Islet precursor cell (in vitro differentiated cells): ENCODE measurements at regions not wholly inside any gene's neighbourhood (a gene's known extent, or its start where the extent isn't known, plus 50 kb on each side); places are given as distances from the start of the nearest gene placed in this dataset.
"Not testable (repeated sequence)": the region's sequence is repeated elsewhere in the genome, so short reads cannot be mapped to it uniquely, and the experiment has no call there.

ENCODE experiments used
- DNase-seq: peaks from one replicate; pipeline ENCODE4 v3.0.0-alpha.2; 2018

DNA sequence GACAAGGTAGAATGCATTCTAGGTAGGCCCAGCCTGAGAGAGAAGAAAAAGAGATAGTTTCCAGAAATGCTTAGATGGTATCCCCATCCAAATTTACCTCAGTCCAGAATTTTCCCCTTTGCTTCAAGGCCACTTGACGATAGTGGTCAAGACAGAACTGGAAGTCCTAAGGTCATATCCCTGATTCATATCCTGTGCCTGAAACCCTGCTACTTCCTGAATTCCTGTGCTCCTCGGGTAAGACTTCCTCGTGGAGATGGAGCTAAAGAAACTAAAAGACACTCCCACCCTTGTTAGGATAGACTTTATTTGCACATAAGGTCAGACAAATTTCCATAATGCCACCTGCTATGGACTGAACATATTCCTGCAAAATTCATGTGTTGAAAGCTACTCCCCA, 175.9 kb downstream of the EVX1 start:
- no peak for DNase-seq

DNA sequence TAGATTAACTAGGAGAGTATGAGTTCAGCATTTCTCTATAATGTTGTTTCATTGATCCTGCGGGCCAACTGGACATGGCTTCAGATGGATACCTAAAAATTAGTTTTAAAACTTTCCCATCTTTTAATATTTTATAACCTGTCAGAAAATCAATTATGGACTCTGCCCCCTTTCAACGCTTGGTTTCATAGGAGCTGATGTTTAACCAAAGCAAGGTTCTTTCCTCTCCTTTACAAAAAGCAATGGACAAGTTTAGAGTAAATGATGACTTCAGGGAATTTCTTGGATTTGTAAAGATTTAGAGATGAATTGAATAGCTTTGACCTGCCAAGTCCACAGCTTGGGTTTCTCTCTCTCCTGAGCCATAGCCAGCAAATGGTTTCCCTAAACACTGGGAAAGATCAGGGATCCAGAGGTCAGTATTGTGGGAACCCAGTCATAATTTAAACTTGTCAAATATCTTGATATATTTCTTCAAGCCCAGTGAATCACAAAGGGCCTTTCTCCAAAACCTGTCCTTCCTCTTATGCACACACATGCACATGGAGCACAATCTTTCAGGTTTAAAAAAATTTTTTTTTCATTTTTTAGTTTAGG, 177.1 kb downstream of the EVX1 start:
- DNase-seq = no peak

DNA sequence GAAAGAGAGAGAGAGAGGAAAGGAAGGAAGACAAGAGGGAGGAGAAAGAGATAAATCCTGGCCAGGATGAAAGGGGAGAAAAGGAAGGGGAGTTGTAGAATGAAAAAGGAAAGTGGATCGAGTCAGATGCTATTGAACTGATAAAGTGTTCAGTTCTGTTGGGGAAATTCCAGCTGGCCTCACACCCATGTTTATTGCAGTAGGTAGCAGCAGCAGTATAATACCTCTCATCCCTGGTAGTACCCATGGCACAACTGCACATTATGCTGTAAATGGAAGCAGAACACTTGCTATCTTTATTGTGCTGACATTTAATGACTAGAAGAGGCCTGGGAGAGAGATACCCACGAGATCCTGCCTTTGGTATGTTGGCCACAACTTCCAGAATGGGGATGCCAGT, 178.1 kb downstream of the EVX1 start:
- no peak for DNase-seq

DNA sequence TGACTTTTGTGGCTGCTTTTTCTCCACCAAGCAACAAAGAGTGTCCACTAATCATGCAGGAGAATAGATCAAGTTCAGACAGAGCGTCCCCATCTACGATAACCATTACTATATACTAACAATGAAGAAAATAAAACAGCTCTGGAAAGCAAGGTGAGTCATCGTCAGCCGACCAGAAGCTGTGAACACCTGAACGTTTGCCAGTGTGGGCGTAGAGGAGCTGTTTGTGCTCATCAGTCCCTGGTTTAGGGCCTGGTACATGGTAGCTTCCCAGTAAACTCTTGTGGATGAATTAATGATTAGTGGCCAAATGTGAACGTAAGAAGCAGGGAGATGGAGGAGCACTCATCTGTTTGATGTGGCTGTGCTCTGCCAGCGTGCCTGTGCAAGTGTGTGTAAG, 180.7 kb downstream of the EVX1 start:
- DNase-seq = no peak

DNA sequence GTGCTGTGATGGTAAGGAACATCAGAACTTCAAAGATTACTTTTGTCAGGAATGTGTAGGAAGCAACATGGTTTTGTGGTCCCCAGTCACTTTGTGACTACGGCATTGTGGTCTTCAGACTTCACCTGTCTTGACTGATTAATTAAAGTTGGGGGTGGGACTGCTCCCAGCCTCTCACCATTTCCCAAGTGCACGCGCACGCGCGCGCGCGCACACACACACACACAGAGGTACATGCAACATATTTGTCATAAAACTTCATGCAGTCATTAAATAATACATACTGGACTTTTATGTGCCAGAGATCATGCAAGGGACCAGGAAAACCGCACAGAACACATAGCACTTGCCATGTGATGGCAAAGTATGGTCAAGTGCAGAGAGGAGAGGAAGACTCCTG, 181.2 kb downstream of the EVX1 start:
- DNase-seq = no peak

DNA sequence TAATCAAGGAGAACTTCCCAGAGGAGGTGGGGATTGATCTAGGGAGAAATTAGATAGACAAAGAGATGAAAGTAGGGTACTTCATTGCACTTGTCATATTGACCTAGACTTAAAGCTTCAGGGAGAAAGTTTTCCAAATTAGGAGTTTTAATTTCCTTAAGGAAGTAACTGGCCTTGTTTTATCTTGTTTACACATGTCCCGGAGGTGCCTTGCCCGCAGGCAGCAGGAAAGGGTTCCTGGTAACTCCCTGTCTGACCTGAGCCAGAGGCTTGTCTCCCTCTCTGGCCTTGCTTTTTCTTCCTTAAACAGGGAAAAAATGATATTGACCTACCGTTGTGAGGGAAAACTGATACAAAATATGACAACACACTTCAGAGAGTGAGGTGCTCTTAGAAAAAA, 181.6 kb downstream of the EVX1 start:
- DNase-seq = no peak

DNA sequence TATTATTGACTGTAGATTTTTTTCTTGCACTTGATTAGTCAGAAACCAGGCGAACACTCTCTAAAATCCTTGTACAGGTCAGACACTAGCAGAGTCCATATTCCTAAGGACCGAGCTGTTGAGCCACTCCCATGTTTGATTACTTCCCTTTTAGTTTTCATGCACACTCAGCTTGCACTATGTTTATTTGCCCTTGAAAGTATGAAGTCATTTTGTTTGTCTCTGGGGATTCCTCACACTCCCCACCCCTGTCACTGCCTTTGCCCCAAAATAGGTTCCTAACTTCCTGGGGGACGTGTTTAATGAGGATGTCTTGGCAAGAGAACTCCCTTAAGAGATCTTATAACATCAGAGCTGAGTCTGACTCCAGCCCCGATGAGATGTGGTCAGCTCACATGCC, 182.1 kb downstream of the EVX1 start:
- no peak for DNase-seq

DNA sequence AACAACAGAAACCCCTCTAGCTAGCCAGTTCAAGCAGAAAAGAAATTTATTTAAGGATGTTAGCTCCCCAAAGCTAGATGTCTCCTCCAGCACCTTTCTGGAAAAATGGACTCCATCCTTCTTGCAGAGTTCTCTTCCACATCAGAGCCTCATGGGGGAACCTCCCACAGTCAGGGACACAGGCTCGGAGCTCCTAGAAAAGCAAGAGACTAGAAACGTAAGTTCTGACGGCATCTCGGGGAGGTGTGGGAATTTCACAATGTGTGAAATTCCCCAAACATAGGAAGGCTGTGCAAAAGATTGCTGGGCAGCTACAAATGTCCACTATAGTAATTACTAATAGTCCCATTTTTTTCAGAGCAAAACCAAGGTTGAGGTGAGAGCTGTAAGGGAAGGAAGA, 184.8 kb downstream of the EVX1 start:
- no peak for DNase-seq

DNA sequence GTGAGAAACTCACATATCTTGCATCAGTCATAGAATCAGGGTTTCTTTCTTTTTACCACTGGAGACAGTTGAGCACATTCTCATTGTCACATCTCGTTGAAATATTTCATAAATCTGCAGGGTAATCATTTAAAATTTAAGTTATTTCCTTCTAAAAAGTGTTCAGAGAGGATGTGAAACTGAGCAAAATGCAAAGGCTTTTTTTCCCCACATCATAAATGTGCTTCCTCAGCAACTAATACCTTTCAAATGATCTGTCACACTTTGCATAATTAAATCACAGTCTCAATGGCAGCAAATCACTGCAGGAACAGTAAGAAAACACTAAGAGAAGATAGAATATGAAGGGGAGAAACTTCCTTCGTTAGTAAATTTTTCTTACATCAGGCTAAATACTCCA, 187.5 kb downstream of the EVX1 start:
- DNase-seq = no peak

DNA sequence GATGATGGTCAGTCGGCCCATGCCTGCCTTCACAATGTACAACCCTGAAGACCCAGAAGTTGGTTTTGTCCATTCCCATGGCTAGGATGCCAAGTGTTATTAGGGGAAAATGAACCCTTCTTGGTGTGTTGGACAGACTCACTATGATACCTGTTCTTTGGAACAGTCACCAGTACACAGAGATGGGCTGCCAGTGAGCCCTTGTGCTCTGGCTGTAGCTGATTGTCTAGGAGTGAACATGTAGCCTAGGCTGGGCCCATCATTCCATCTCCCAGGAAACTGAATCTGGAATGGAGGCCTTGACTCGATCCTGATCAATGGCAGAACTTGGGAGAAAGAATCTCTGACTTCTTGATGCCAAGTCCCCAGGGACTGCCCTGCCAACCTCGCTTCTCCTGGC, 188.9 kb downstream of the EVX1 start:
- DNase-seq = no peak

DNA sequence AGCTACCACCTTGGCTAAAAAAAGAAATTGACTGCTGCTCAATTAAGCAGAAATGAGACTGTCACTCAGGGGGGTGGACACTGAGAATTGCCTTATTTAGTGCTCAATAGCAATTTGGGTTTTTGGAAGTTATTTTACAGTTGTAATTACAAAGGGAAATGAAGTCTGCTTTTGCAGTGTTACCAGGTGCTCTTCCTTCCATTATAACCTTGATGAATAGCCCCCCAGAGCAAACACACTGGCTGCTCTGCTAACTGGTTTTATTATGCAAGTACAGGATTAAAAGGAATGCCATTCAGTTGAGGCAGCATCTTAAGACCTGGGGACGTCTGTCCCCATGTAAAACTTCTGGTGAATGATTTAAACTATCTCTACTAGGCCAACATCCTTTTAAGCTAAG, 191.0 kb downstream of the EVX1 start:
- DNase-seq = no peak

DNA sequence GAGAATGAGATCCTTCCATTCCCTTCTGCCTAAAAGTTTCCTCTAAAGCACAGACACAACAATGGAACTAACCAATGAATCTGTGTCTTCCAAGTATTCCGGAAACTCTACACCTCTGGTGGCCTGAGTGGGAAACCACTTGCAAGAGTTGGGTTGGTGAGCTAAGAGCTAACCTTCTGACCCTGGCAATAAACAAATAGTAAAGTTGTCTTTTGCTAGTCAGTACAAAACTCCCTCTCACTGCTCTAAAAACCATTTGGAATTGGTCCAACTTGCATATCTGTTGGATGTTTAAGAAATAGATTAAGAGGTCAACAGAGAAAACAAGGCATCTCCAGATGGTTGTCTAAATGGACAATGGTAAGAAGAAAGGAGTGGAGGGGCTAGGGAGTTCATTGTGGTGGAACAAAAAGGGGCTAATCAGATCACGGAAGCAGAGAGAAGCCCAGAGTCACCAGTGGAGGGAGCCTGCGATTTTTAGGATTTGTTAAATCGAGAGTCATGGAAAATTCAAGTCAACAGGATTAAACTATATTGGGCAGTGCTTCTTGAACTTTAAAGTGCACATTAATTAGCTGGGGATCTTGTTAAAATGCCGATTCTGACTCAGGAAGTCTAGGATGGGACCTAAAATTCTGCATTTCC, 192.3 kb downstream of the EVX1 start:
- DNase-seq = no peak

DNA sequence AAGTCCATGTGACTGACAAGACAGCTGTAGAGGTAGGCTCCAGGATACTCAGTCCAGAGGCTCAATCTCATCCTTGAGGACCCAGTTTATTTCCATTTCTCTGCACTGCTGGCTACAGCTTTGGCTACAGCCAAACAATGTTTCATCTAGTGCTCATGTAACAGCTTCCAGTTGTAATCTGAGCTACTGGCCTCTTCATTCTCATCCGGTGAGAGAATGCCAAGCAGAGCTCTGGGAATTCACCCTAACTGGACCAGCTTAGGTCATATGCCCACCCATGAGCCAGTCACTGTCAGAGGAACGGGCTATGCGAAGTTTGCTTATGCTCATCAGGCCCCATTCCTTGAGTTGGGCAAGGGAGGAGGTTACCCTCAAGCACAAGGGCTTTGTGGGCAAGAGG, 192.9 kb downstream of the EVX1 start:
- no peak for DNase-seq

DNA sequence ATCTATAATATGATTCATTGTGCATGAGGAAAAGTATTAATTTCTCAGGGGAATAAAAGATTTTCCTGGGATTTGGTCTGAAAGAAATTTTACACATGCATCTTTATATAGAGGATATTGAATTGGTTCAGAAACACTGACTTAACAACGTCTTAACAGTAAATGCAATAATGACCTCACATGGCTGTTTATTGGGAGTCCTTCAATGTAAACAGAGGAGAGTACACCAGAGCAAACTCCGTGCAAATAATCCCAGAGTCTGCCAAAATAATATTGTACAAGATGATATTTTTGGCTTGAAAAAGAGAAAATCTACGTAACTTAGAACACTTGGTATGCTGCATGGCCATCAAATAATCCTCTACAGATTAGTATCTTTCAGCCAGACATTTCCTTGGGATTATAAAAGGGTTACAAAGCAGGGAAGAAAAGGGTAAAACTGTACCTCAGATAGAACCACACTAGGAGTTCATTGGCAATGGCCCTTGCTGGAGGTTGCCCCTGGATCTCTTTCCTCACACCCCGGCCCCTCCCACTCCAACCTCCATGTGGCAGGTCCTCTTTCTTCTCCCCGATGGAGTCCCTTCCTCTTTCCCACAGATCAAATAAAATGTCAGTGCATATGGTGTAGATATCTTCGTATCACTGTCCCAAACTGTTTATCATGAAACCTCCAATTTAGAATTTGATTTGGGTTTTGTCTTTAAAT, 196.4 kb downstream of the EVX1 start:
- DNase-seq = no peak

DNA sequence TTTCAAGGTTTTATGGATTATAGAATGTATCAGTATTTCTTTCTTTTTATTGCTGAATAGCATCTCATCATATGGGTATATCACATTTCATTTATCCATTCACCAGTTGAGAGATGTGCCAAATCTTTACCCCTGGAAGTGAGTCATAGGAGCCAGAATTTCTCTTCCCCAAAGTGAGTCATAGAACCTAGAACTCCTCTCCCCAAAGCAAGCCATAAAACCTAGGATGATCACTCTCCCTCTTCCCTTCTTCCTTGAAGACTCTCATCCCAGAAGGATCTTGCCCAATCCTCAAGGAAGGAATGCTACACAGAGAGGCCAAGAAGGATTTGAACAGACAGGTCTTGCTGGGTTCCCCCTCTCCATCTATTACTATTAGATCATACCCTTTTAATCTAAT, 199.9 kb downstream of the EVX1 start:
- DNase-seq = no peak

DNA sequence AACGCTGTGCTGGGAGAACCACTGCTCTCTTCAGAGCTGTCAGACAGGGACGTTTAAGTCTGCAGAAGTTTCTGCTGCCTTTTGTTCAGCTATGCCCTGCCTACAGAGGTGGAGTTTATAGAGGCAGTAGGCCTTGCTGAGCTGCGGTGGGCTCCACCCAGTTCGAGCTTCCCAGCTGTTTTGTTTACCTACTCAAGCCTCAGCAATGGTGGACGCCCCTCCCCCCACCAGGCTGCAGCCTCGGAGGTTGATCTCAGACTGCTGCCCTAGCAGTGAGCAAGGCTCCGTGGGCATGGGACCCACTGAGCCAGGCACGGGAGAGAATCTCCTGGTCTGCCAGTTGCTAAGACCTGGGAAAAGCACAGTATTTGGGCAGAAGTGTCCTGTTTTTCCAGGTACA, 206.4 kb downstream of the EVX1 start:
- DNase-seq = peak; percentile 79

DNA sequence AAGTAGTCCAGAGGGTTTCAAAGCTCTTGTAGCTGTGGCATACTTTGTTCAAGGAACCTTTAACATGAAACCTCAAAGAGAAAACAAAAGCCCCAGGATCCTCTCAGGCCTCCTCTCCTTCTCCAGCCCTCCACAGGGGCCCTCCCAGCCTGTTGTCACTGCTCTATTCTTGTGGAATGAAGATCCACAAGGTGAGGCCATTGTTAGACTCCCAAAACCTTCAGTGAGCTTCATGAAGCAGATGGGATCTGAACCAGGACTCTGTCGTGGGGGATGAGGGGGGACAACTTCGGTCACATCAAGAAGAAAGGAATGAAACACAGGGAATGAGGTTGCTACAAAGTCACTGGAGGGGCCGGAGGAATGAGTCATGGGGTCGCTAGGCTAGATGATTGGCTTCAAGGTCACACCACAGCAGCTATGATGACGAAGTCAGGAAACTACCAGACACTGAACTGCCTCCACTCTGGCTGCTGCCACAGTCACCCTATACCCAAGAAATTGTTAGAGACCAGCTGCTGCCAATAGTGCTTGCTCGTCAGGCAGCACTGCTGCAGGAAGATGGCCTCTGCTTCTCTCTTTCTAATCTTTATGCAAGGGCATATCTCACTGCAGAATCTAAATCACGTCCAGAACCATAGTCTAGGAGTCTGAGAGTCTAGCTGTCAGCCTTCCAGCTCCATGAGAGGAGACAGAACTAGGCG, 208.8 kb downstream of the HIBADH start:
- DNase-seq = peak; percentile 94

DNA sequence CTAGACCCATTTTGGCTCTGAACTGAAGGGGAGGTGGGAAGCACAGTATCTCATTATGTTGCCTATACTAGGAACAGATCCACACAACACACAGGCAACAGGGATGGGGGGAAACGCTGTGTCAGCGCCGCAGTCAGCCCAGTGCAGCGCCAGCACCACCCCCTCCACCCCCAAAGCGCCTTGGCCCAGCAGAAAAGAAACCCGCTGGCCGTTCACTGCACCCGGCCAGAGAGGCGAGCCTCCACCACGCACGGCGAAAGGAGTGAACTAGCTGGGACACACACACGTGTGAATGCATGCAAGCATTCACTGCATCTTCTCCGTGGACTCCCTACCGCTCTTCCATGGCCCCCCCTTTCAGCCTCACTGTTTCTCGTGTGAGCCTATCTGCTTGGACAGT, 205.6 kb downstream of the HIBADH start:
- DNase-seq = not testable (repeated sequence)

DNA sequence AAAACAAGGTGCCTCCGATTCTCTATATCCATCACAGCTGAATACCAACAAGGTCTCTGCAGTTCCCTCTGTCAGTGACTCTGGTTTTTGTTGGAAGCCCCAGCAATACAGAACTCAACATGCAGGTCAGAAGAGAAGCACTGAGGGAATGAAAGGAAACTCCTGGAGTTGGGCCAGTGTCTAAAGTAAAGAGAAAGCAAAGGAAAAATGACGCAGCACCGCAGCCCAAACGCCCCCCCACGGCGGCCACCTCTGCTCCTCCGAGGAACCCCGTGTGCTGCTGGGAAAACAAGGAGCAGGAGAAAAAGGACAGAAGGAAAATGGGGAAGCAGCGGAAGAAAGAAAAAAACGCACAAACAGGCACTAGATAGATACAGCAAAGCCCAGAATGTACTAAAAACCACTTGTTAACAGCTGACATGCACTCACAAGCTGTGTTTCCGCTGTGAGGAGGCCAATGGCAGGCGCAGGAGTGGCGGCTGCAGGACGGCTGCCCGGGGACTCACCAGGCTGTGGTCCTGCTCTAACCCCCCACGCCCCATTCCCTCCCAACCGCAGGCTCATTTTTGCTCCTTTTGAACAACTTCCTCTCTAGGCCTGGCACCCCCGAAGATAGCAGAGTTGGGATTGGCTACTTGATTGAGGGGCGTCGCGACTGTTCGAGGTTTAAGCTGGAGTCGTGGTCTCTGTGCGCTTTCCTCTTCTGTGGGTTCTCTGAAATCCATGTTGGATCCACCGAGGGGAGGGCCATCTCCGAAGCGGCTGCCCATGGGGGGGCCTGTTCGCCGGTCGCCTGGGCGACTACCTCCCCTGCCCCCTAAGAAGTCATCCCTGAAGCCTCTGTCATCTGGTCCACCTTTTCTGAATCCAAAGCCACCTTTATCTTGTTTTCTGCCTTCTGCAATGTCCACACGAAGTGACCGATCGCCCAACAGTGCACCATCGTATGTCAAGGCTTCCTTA, 204.8 kb downstream of the HIBADH start:
- not testable (repeated sequence) for DNase-seq

DNA sequence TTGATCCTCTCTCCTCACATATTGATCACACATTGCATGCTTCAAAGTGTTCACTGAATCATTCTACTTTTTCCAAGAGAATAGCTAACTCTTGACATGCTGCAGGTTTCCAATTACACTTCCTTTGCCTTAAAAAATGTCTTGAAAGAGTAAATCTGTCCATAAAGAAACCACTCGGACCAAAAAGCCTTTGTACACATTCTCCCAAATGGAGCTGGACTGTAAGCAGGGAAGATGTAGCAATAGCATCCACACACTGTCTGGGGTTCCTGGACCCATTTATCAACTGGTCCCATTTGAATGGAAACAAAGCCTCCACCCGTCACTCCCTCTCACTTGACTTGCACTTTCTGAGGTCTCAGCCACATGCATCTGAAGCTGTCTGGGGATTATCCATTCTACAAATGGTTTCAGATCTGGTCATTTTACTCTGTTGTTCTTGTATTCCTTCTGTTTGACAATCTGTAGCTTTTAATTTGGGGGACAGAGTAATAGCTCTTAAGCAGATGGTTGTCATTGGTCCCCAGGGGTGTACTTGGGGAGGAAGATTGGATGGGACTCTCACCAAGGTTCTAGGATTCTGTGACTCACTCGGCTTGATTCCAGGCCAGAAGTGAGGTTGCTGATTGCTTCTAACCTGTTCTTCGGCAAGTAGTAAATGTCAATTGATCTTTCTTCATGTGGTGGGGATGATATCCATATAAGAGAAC, 203.5 kb downstream of the HIBADH start:
- no peak for DNase-seq

DNA sequence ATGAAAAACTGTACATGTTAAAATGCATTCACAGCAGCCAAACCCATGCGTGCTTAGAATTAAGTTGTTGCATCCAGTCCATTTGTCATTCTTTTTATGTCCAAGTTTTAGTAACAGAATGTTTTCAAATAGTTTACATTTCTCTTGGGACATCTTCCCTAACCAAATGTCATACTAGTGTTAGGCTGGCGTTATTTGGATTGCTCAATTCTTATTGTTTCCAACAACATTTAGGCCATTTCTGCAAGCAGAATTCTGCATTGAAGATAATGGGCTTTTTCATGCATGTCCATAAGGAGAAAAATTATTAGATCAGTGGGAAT, 203.0 kb downstream of the HIBADH start:
- DNase-seq = no peak

DNA sequence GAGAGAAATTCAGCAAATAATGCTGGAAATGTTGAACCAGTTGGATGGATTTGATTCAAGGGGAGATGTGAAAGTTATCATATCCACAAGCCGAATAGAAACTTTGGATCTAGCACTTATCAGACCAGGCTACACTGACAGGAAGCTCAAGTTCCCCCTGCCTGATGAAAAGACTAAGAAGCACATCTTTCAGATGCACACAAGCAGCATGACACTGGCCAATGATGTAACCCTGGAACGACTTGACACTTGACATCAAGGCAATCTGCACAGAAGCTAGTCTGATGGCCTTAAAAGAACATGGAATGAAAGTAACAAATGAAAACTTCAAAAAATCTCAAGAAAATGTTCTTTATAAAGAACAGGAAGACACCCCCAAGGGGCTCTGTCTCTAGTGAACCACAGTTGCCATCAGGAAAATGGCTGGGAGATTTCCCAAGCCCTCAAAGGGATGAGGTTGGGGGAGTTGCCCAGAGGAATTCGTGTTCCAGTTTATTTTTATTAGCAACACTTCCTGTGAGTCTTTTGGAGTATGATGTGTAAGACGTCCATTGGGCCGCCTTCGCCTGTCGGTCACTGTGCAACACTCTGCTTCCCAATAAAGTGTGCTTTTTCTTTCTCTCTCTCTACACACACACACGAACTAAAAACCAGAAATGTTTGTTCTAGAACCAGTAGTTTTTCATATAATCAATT, 200.0 kb downstream of the HIBADH start:
- no peak for DNase-seq
